C4-2B (cell line): ENCODE measurements at regions not wholly inside any gene's neighbourhood (a gene's known extent, or its start where the extent isn't known, plus 50 kb on each side); places are given as distances from the start of the nearest gene placed in this dataset.

Experiments
- ZFX ChIP-seq: fragments of 450-650 bp; IDR thresholded peaks from 2 replicates; pipeline ENCODE4 v1.6.1; 2017
- TF ChIP-seq, protein P1 (sequence below): fragments of 450-650 bp; conservative IDR thresholded peaks from 2 replicates; pipeline ENCODE4 v1.5.1; 2017; ENCODE audit warnings: mild to moderate bottlenecking

DNA sequence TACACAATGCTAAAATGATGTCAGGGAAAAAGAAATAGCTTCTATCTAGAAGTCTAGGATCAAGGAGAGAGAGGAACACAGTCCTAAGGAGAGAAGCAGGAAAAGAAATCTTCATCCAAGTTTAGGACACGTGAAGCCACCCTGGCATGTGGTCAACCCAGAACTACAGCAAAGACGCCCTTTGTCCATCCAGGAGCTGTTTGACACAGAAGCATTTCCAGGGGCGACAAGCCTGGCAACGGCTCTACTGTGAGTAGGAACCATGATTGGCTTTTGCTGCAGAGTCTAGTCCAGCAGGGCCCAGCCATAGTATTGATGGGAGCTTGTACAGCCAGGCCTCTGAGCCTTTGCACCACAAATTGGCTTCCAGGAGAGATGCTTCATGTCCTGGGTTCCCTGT is 185.4 kb upstream of the RPL38 start:
- TF ChIP-seq, protein P1, sequence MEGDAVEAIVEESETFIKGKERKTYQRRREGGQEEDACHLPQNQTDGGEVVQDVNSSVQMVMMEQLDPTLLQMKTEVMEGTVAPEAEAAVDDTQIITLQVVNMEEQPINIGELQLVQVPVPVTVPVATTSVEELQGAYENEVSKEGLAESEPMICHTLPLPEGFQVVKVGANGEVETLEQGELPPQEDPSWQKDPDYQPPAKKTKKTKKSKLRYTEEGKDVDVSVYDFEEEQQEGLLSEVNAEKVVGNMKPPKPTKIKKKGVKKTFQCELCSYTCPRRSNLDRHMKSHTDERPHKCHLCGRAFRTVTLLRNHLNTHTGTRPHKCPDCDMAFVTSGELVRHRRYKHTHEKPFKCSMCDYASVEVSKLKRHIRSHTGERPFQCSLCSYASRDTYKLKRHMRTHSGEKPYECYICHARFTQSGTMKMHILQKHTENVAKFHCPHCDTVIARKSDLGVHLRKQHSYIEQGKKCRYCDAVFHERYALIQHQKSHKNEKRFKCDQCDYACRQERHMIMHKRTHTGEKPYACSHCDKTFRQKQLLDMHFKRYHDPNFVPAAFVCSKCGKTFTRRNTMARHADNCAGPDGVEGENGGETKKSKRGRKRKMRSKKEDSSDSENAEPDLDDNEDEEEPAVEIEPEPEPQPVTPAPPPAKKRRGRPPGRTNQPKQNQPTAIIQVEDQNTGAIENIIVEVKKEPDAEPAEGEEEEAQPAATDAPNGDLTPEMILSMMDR: no peak
- no peak for TF ChIP-seq ZFX
